Esophagus muscularis mucosa (tissue), 4 donors: ENCODE measurements at regions not wholly inside any gene's neighbourhood (a gene's known extent, or its start where the extent isn't known, plus 50 kb on each side); places are given as distances from the start of the nearest gene placed in this dataset.

Experiments
- DNase-seq: peaks from one replicate; pipeline ENCODE4 v3.0.0-alpha.2; 2017; ENCODE audit errors: extremely low spot score
- H3K27ac ChIP-seq, 4 donors: fragments of 200-600 bp; sonication (generic); replicated peaks in 1 of 4; 1 replicate in 3 of 4; 2 replicates in 1 of 4; pipeline ENCODE4 v1.5.1; 2016 to 2019; ENCODE audit warnings: mild to moderate bottlenecking in 1 of 4
- H3K27me3 ChIP-seq, 4 donors: fragments of 200-600 bp; sonication (generic); one replicate each; pipeline versions ENCODE4 v1.5.1 to v1.6.0; 2016 to 2019
- H3K36me3 ChIP-seq, 4 donors: fragments of 200-600 bp; sonication (generic); one replicate each; pipeline ENCODE4 v1.5.1; 2016 to 2019
- H3K4me1 ChIP-seq, 4 donors: fragments of 200-600 bp; sonication (generic); one replicate each; pipeline ENCODE4 v1.5.1; 2016 to 2019
- H3K4me3 ChIP-seq, 4 donors: fragments of 200-600 bp; sonication (generic); 1 replicate in 2 of 4; 2 replicates in 2 of 4; pipeline ENCODE4 v1.5.1; 2016 to 2019; ENCODE audit warnings: mild to moderate bottlenecking in 4 of 4, moderate library complexity in 1 of 4
- H3K9me3 ChIP-seq, 4 donors: fragments of 200-600 bp; sonication (generic); 1 replicate in 3 of 4; 2 replicates in 1 of 4; pipeline ENCODE4 v1.5.1; 2016 to 2019
- EP300 ChIP-seq: sonication (generic); formaldehyde crosslinking; IDR thresholded peaks from one replicate; pipeline ENCODE4 v1.6.1; 2017; ENCODE audit warnings: antibody characterized with exemption
- POLR2A ChIP-seq: fragments of 450-650 bp; IDR thresholded peaks from one replicate; pipeline ENCODE4 v1.6.1; 2017; ENCODE audit warnings: antibody characterized with exemption, moderate library complexity, mild to moderate bottlenecking, low read depth
- POLR2AphosphoS5 ChIP-seq, 2 donors: sonication (generic); formaldehyde crosslinking; IDR thresholded peaks; one replicate each; pipeline ENCODE4 v1.6.1; 2017; ENCODE audit warnings: antibody characterized with exemption in 2 of 2
- WGBS: methylation state at CpG from one replicate; pipeline ENCODE4 v1.1.5; 2018; 5-methylcytosine and 5-hydroxymethylcytosine counted together
- intact Hi-C: fragments of 100-400 bp; cut with DNase I; formaldehyde crosslinking; loops from one replicate; pipeline ENCODE4 v1.15.1; 2023
- TF ChIP-seq, protein P1 (sequence below), 3 experiments: fragments of 200-600 bp in 2 of 3; fragments of 450-650 bp in 1 of 3; sonication (generic) in 2 of 3; IDR thresholded peaks; one replicate each; pipeline ENCODE4 v1.5.1; 2017 to 2019; ENCODE audit warnings: antibody characterized with exemption in 3 of 3, mild to moderate bottlenecking in 2 of 3, moderate library complexity in 1 of 3

DNA sequence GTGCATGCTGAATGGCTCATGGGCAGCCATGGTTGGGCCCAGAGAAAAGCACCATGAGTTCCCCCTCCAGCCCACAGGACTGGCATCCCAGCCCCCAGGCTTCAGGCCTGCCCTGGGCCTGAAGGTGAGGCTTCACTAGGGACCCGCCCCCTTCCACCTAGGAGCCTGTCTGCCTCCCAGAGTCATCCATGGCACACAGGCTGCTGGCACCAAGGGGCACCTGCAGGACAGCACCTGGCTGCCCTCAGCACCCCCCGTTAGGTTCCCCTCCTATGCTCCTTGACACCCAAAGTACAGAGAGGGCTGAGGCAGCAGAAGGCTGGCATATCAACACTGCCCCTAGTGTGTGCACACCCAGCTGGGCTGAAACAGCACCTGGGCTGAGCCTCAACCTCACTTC, 566.7 kb upstream of the PCDH7 start:
- TF ChIP-seq POLR2A (no peak), POLR2AphosphoS5 (IDR thresholded peaks at IDR 0.05) (no peak), EP300 (no peak)
- TF ChIP-seq, protein P1, sequence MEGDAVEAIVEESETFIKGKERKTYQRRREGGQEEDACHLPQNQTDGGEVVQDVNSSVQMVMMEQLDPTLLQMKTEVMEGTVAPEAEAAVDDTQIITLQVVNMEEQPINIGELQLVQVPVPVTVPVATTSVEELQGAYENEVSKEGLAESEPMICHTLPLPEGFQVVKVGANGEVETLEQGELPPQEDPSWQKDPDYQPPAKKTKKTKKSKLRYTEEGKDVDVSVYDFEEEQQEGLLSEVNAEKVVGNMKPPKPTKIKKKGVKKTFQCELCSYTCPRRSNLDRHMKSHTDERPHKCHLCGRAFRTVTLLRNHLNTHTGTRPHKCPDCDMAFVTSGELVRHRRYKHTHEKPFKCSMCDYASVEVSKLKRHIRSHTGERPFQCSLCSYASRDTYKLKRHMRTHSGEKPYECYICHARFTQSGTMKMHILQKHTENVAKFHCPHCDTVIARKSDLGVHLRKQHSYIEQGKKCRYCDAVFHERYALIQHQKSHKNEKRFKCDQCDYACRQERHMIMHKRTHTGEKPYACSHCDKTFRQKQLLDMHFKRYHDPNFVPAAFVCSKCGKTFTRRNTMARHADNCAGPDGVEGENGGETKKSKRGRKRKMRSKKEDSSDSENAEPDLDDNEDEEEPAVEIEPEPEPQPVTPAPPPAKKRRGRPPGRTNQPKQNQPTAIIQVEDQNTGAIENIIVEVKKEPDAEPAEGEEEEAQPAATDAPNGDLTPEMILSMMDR (IDR thresholded peaks at IDR 0.05), result no peak
- 88% methylated on average over 1 of the region's 2 CpGs for WGBS

DNA sequence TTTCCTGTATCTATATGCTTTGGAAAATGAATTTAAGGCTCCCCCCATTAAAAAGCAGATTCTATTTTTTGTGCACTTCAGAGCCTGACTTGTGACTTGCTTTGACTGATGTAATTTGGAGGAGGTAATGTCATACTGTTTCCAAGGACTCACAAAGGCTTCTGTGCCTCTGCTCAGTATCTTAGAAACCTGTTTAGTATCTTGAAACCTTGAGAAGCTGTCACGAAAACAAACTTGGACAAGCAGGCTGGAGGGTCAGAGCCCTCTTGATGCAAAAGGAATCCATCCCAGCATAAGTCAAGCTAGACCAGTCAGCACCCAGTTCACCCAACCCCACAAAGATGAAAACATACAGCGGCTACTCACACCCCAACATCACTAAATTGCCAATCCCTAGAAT, 560.0 kb upstream of the PCDH7 start:
- intact Hi-C loops, result no loop called here
- Histone ChIP-seq H3K27ac (no peak overlapping the region), H3K27me3 (no peaks in the 10 kb centered on the region), H3K9me3 (no peaks in the 10 kb centered on the region), H3K4me3 (no peak overlapping the region), H3K36me3 (no peaks in the 10 kb centered on the region), H3K4me1 (no peaks in the 10 kb centered on the region)
- 63% methylated on average over 2 of the region's 2 CpGs for WGBS
- DNase-seq, result no peak
- TF ChIP-seq EP300 (no peak), POLR2AphosphoS5 (IDR thresholded peaks at IDR 0.05) (no peak), POLR2A (no peak)
- TF ChIP-seq, protein P1 (IDR thresholded peaks at IDR 0.05), result no peak

More for the DNA sequence above, 566.7 kb upstream of the PCDH7 start:
- Histone ChIP-seq H3K27me3 (no peaks in the 10 kb centered on the region), H3K4me3 (no peak overlapping the region), H3K27ac (no peak overlapping the region), H3K36me3 (no peaks in the 10 kb centered on the region), H3K4me1 (no peaks in the 10 kb centered on the region), H3K9me3 (no peaks in the 10 kb centered on the region)
- intact Hi-C loops, result no loop called here
- no peak for DNase-seq

DNA sequence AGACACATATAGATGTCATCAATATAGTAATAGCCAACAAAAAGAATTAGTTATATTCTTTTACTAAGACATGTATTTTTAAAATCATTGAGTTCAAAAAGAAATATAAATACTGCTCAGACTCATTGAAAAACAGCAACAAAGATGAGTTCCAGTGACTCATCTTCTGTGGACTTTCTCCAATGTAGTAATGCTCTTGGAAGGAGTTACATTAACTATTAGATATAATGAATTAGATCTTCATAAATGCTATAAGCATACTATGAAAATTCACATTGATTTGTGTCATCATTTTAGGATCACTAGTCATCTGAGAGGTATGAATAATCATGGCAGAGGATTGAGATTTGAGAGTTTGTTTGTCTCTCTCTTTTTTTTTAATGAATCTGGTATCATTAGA, 547.8 kb upstream of the PCDH7 start:
- H3K4me1 ChIP-seq, result no peaks in the 10 kb centered on the region
- H3K4me3 ChIP-seq, result no peak overlapping the region
- no peaks in the 10 kb centered on the region for H3K9me3 ChIP-seq
- TF ChIP-seq POLR2AphosphoS5 (IDR thresholded peaks at IDR 0.05) (no peak), EP300 (no peak), POLR2A (no peak)
- TF ChIP-seq, protein P1 (IDR thresholded peaks at IDR 0.05), result no peak
- H3K36me3 ChIP-seq, result no peaks in the 10 kb centered on the region
- intact Hi-C loops, result no loop called here
- DNase-seq, result no peak
- H3K27ac ChIP-seq, result no peak overlapping the region
- no peaks in the 10 kb centered on the region for H3K27me3 ChIP-seq

DNA sequence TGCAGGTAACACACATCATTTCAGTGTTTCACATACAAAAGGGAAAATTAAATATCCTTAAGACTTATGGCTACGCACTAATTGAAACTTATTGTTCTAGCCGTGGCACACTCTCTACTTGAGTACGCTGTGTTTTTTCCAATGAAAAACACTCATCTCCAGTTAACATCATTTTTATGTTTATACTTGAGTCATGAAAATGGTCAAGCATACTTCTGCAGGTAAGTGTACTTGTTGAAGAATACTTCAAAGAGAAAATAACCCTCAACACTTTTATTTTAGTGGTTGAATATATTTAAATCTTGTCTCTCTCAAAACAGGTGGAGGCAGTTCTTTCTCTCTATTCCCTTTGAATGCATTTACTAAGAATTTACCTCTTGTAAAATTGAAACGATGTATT, 538.7 kb upstream of the PCDH7 start:
- no peak overlapping the region for H3K27ac ChIP-seq
- H3K9me3 ChIP-seq, result no peaks in the 10 kb centered on the region
- H3K36me3 ChIP-seq, result no peaks in the 10 kb centered on the region
- intact Hi-C loops, result no loop called here
- TF ChIP-seq, protein P1 (IDR thresholded peaks at IDR 0.05), result no peak
- no peak for TF ChIP-seq POLR2A
- no peak for TF ChIP-seq EP300
- no peak for TF ChIP-seq POLR2AphosphoS5 (IDR thresholded peaks at IDR 0.05)
- H3K27me3 ChIP-seq, result no peaks in the 10 kb centered on the region
- DNase-seq, result no peak
- 92% methylated on average over 4 of the region's 4 CpGs for WGBS
- H3K4me1 ChIP-seq, result no peaks in the 10 kb centered on the region
- no peak overlapping the region for H3K4me3 ChIP-seq

DNA sequence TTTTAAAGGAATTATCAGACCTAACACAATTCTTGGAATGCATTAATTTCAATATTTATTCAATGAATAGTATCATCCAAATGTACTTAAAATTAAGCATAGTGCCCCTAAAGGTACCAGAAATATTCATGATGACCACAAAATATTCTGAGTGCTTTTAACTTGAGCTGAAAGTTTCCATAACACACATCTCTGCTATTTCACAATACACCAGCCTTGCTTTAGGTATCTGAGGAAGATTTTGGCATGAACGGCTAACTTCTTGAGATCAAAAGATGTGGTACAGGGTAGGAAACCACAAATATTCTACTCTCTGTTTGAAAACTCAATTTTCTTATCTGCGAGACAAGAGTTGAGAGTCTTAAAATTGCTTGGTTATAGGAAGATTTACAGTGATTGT, 538.3 kb upstream of the PCDH7 start:
- no peak for TF ChIP-seq POLR2AphosphoS5 (IDR thresholded peaks at IDR 0.05)
- Histone ChIP-seq H3K27ac (no peak overlapping the region), H3K36me3 (no peaks in the 10 kb centered on the region), H3K9me3 (no peaks in the 10 kb centered on the region), H3K27me3 (no peaks in the 10 kb centered on the region), H3K4me3 (no peak overlapping the region), H3K4me1 (no peaks in the 10 kb centered on the region)
- intact Hi-C loops, result no loop called here
- 86% methylated on average over 2 of the region's 2 CpGs for WGBS
- no peak for DNase-seq
